PC-3 (cell line): ENCODE measurements at regions not wholly inside any gene's neighbourhood (a gene's known extent, or its start where the extent isn't known, plus 50 kb on each side); places are given as distances from the start of the nearest gene placed in this dataset.

Experiments used
- ATAC-seq: fragments of 200-7000 bp; cut with Tn5 transposase; 2 replicates; pipeline ENCODE4 v1.9.1; 2020; ENCODE audit warnings: mild to moderate bottlenecking, moderate library complexity
- BruUV-seq: library from RNA; stranded (reverse); fragments of 400-500 nt; replicated peaks from 2 replicates; lab custom pipeline; 2021; lab: Mats Ljungman, UMichigan
- CTCF ChIA-PET: fragments of 300-600 bp; sonication (Branson Sonifier 250); formaldehyde crosslinking; loops from one replicate; lab custom pipeline; 2022; ENCODE audit warnings: antibody characterized with exemption; lab: Charles Lee
- POLR2A ChIA-PET: fragments of 300-600 bp; sonication (Branson Sonifier 250); formaldehyde crosslinking; loops from one replicate; lab custom pipeline; 2022; ENCODE audit warnings: antibody characterized with exemption; ENCODE audit not compliant: unreplicated experiment; lab: Charles Lee
- DNase-seq: peaks from one replicate; pipeline ENCODE4 v3.0.0-alpha.2; 2015
- H2AFZ ChIP-seq: fragments of 300-600 bp; sonication (generic); 2 replicates; pipeline ENCODE4 v1.6.0; 2016; ENCODE audit warnings: antibody characterized with exemption, low read length
- H3F3A ChIP-seq: fragments of 300-600 bp; sonication (generic); one replicate; pipeline ENCODE4 v1.6.0; 2017; ENCODE audit warnings: antibody characterized with exemption, low read length, control low read depth, mild to moderate bottlenecking; ENCODE audit not compliant: unreplicated experiment
- H3K27ac ChIP-seq: fragments of 300-600 bp; sonication (generic); 2 replicates; pipeline ENCODE4 v1.5.1; 2016; ENCODE audit warnings: mild to moderate bottlenecking, low read length
- H3K27me3 ChIP-seq: fragments of 300-600 bp; sonication (generic); 2 replicates; pipeline ENCODE4 v1.6.1; 2016; ENCODE audit warnings: low read length, mixed read lengths
- H3K36me3 ChIP-seq: fragments of 300-600 bp; sonication (generic); 2 replicates; pipeline ENCODE4 v1.6.1; 2016; ENCODE audit warnings: low read depth, mixed run types, low read length, mixed read lengths
- H3K4me1 ChIP-seq: fragments of 300-600 bp; sonication (generic); 2 replicates; pipeline ENCODE4 v1.5.1; 2016; ENCODE audit warnings: low read length; ENCODE audit not compliant: insufficient read depth
- H3K4me2 ChIP-seq: fragments of 300-600 bp; sonication (generic); 2 replicates; pipeline ENCODE4 v1.6.0; 2016; ENCODE audit warnings: low read length
- H3K4me3 ChIP-seq: fragments of 300-600 bp; sonication (generic); 2 replicates; pipeline ENCODE4 v1.5.1; 2016; ENCODE audit warnings: mild to moderate bottlenecking, low read length, mixed read lengths
- H3K79me2 ChIP-seq: fragments of 300-600 bp; sonication (generic); 2 replicates; pipeline ENCODE4 v1.6.1; 2017; ENCODE audit warnings: low read length, mixed read lengths
- H3K9ac ChIP-seq: fragments of 300-600 bp; sonication (generic); 2 replicates; pipeline ENCODE4 v1.6.0; 2016; ENCODE audit warnings: mild to moderate bottlenecking, low read length
- H3K9me2 ChIP-seq: fragments of 300-600 bp; sonication (generic); replicated peaks from 2 replicates; pipeline ENCODE4 v1.6.1; 2016; ENCODE audit warnings: mixed run types, low read length, mixed read lengths
- H3K9me3 ChIP-seq: fragments of 300-600 bp; sonication (generic); 2 replicates; pipeline ENCODE4 v1.6.1; 2016; ENCODE audit warnings: low read length, mixed read lengths
- H4K20me1 ChIP-seq: fragments of 300-600 bp; sonication (generic); 2 replicates; pipeline ENCODE4 v1.6.1; 2016; ENCODE audit warnings: low read length, mixed read lengths
- EZH2 ChIP-seq: fragments of 300-600 bp; sonication (generic); IDR thresholded peaks from one replicate; pipeline ENCODE4 v1.6.1; 2017; ENCODE audit warnings: antibody characterized with exemption, mild to moderate bottlenecking, low read length; ENCODE audit not compliant: unreplicated experiment
- EZH2phosphoT487 ChIP-seq: fragments of 300-600 bp; sonication (generic); IDR thresholded peaks from 2 replicates; pipeline ENCODE4 v1.6.1; 2018; ENCODE audit warnings: mild to moderate bottlenecking, antibody characterized with exemption, low read length, borderline replicate concordance
- intact Hi-C: fragments of 100-400 bp; cut with micrococcal nuclease; formaldehyde crosslinking; loops from 2 replicates; pipeline ENCODE4 v1.9.0; 2023
- TF ChIP-seq, protein P1 (sequence below): fragments of 300-600 bp; sonication (generic); conservative IDR thresholded peaks from 2 replicates; pipeline ENCODE4 v1.5.1; 2017; ENCODE audit warnings: antibody characterized with exemption, low read depth, mild to moderate bottlenecking, low read length

DNA sequence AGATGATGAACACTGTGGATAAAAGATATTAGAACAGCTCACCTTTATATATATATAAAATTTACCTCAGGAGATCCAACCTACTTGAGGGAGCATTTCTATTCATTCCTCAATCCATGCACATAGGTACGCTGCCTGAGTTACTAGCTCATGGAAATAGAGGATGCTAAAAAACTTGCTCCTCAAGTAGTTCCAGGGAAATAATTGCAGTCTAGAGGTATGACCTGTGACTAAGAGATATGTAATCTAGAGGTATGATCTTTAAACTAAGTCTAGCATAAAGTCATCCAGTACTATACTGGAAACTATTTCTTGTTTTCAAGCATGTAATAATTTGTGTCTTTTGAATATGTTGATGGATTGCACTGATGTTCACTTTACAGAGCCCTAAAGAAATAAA is 471.2 kb downstream of the TAF11L14 start:
- no peaks in the 10 kb centered on the region for H3K27me3 ChIP-seq
- TF ChIP-seq EZH2: no peak
- no peak for TF ChIP-seq EZH2phosphoT487
- TF ChIP-seq, protein P1, sequence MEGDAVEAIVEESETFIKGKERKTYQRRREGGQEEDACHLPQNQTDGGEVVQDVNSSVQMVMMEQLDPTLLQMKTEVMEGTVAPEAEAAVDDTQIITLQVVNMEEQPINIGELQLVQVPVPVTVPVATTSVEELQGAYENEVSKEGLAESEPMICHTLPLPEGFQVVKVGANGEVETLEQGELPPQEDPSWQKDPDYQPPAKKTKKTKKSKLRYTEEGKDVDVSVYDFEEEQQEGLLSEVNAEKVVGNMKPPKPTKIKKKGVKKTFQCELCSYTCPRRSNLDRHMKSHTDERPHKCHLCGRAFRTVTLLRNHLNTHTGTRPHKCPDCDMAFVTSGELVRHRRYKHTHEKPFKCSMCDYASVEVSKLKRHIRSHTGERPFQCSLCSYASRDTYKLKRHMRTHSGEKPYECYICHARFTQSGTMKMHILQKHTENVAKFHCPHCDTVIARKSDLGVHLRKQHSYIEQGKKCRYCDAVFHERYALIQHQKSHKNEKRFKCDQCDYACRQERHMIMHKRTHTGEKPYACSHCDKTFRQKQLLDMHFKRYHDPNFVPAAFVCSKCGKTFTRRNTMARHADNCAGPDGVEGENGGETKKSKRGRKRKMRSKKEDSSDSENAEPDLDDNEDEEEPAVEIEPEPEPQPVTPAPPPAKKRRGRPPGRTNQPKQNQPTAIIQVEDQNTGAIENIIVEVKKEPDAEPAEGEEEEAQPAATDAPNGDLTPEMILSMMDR: no peak
- no peaks in the 10 kb centered on the region for H3F3A ChIP-seq
- DNase-seq (peak; percentile 73), ATAC-seq (peak; percentile 55; the same call in 1 of the 2 replicates)
- no peak overlapping the region for H3K27ac ChIP-seq
- H3K9me3 ChIP-seq: no peaks in the 10 kb centered on the region
- ChIA-PET POLR2A (no interaction called here), CTCF (no interaction called here)
- no peaks in the 10 kb centered on the region for H4K20me1 ChIP-seq
- no TSS peak for BruUV-seq
- H3K9me2 ChIP-seq: no peaks in the 10 kb centered on the region
- H3K79me2 ChIP-seq: no peaks in the 10 kb centered on the region
- H3K4me3 ChIP-seq: no peak overlapping the region
- H3K4me2 ChIP-seq: no peak overlapping the region
- H3K36me3 ChIP-seq: no peaks in the 10 kb centered on the region
- no peak overlapping the region for H3K9ac ChIP-seq
- intact Hi-C loops: no loop called here
- H2AFZ ChIP-seq: no peak overlapping the region
- H3K4me1 ChIP-seq: peaks cover 6% of the 10 kb centered on the region

DNA sequence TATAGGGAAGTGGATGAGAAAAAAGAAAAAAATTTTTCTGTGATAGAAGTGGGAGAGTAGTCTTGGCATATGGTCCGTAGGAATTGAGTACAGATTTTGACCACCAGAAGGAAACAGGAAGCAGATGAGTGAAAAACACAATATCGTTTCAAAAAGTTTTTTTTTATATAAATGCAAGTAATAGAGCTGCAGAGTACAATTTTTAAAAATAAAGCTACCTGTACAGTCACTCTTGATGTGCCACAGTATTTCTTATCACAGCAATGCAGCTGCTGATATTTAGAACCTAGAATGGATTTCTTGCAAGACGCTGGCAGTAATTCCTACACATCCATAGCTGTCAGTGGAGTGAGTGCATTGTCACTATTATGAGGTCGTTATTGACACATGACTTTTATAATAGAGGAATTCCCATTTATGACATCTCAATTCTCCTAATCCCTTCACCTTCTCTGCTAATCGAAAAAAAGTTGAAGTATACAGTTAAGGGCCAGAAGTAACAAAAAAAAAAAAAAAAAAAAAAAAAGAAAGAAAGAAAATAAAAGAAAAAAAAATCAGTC is 477.7 kb downstream of the TAF11L14 start:
- no peaks in the 10 kb centered on the region for H3K27me3 ChIP-seq
- TF ChIP-seq EZH2phosphoT487 (no peak), EZH2 (no peak)
- TF ChIP-seq, protein P1: no peak
- H3K79me2 ChIP-seq: no peaks in the 10 kb centered on the region
- intact Hi-C loops: loop anchor here (5.0 to 10.0 kb wide), 2 partner anchors 170 to 217 kb away; no protein-coding TSS in a partner anchor
- no peaks in the 10 kb centered on the region for H3F3A ChIP-seq
- H3K9me3 ChIP-seq: no peaks in the 10 kb centered on the region
- no peaks in the 10 kb centered on the region for H3K36me3 ChIP-seq
- no peak overlapping the region for H3K4me3 ChIP-seq
- no peak overlapping the region for H3K4me2 ChIP-seq
- no peak overlapping the region for H3K9ac ChIP-seq
- H3K27ac ChIP-seq: no peak overlapping the region
- H4K20me1 ChIP-seq: no peaks in the 10 kb centered on the region
- ChIA-PET POLR2A (interaction anchor here (0.7 kb wide), 1 partner anchor 853 kb away, joined by 4 read pairs; no protein-coding TSS in a partner anchor), CTCF (no interaction called here)
- no peaks in the 10 kb centered on the region for H3K9me2 ChIP-seq
- BruUV-seq: no TSS peak
- H3K4me1 ChIP-seq: 0 out of 2 replicates have a peak, but pooled peaks cover 4% of the 10 kb centered on the region
- no peak overlapping the region for H2AFZ ChIP-seq
- DNase-seq (no peak), ATAC-seq (no peak)

DNA sequence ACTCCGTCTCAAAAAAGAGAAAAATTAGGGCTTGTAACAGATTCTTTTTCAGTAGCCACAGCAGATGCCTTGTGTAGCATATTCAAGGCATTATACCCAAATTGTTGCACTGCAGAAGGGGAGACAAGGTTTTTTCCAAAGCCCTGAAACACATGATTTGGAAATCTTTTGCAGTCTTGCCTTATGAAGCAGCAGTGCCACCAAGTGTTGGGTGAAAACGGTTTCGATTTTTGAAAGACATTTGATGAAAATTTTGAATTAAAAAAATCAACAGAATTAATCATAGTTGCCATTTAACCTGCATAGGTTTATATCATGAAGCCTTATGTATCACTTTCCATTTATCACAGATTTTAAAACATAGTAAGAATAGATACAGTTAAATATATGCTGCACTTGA is 479.5 kb downstream of the TAF11L14 start:
- no peak overlapping the region for H3K4me2 ChIP-seq

More for the DNA sequence above, 479.5 kb downstream of the TAF11L14 start:
- TF ChIP-seq EZH2phosphoT487: no peak
- TF ChIP-seq, protein P1: peak; percentile 75
- Histone ChIP-seq H3K4me1 (0 out of 2 replicates have a peak, but pooled peaks cover 4% of the 10 kb centered on the region), H3K9ac (no peak overlapping the region), H3K79me2 (no peaks in the 10 kb centered on the region), H3K36me3 (no peaks in the 10 kb centered on the region), H3K4me3 (no peak overlapping the region), H3K9me2 (no peaks in the 10 kb centered on the region), H3K9me3 (no peaks in the 10 kb centered on the region), H2AFZ (no peak overlapping the region), H3K27ac (no peak overlapping the region), H3K27me3 (no peaks in the 10 kb centered on the region), H3F3A (no peaks in the 10 kb centered on the region), H4K20me1 (no peaks in the 10 kb centered on the region; the same call in 1 of the 2 replicates)
- ChIA-PET CTCF (interaction anchor here (1.0 kb wide), 1 partner anchor 898 kb away, joined by 3 read pairs; no protein-coding TSS in a partner anchor), POLR2A (no interaction called here)
- peak; percentile 70 for DNase-seq
- 0 out of 2 replicates have a peak, but pooled peaks have one; percentile 13 for ATAC-seq
- intact Hi-C loops: loop anchor here (1.0 to 10.0 kb wide), 3 partner anchors 162 to 219 kb away; no protein-coding TSS in a partner anchor
- no TSS peak for BruUV-seq
